NCI-H524 treated with DMSO at 0.1 percent for 48 hours (cell line): ENCODE measurements at regions not wholly inside any gene's neighbourhood (a gene's known extent, or its start where the extent isn't known, plus 50 kb on each side); places are given as distances from the start of the nearest gene placed in this dataset.

ENCODE experiments used
- DNase-seq: peaks from one replicate; lab custom pipeline; 2025; lab: John Stamatoyannopoulos, UW

GRCh38 chr12:91968076-91968776 lies 177.4 kb downstream of the BTG1 start:
- DNase-seq, result no peak

- DNase-seq, result no peak
Measured at GRCh38 chr12:91967590-91967989, 178.1 kb downstream of the BTG1 start.

- DNase-seq, result no peak
Measured at GRCh38 chr12:91965781-91966180, 179.9 kb downstream of the BTG1 start.

GRCh38 chr12:91964501-91964900 lies 181.1 kb downstream of the BTG1 start:
- no peak for DNase-seq

- DNase-seq, result no peak
Measured at GRCh38 chr12:91959220-91959619, 186.4 kb downstream of the BTG1 start.

- no peak for DNase-seq
Measured at GRCh38 chr12:91958816-91959215, 186.8 kb downstream of the BTG1 start.

- DNase-seq, result no peak
Measured at GRCh38 chr12:91954747-91955146, 190.9 kb downstream of the BTG1 start.

- no peak for DNase-seq
Measured at GRCh38 chr12:91954326-91954725, 191.3 kb downstream of the BTG1 start.

- no peak for DNase-seq
Measured at GRCh38 chr12:91952916-91953315, 192.7 kb downstream of the BTG1 start.

GRCh38 chr12:91951571-91951970 lies 194.1 kb downstream of the BTG1 start:
- no peak for DNase-seq

GRCh38 chr12:91948504-91948903 lies 197.1 kb downstream of the BTG1 start:
- no peak for DNase-seq

GRCh38 chr12:91947459-91947858 lies 198.2 kb downstream of the BTG1 start:
- no peak for DNase-seq

GRCh38 chr12:91944637-91945036 lies 201.0 kb downstream of the BTG1 start:
- no peak for DNase-seq

- no peak for DNase-seq
Measured at GRCh38 chr12:91940826-91941570, 204.6 kb downstream of the BTG1 start.

- no peak for DNase-seq
Measured at GRCh38 chr12:91940322-91940721, 205.3 kb downstream of the BTG1 start.

GRCh38 chr12:91937706-91938105 lies 207.9 kb downstream of the BTG1 start:
- no peak for DNase-seq

- DNase-seq, result no peak
Measured at GRCh38 chr12:91937009-91937408, 208.6 kb downstream of the BTG1 start.

GRCh38 chr12:91935296-91935695 lies 210.3 kb downstream of the BTG1 start:
- DNase-seq, result no peak

- DNase-seq, result no peak
Measured at GRCh38 chr12:91931111-91931510, 214.5 kb downstream of the BTG1 start.

GRCh38 chr12:91928501-91928900 lies 217.1 kb downstream of the BTG1 start:
- no peak for DNase-seq

- no peak for DNase-seq
Measured at GRCh38 chr12:91926848-91927247, 218.8 kb downstream of the BTG1 start.

- DNase-seq, result no peak
Measured at GRCh38 chr12:91924827-91925226, 220.8 kb downstream of the BTG1 start.

- no peak for DNase-seq
Measured at GRCh38 chr12:91923864-91924263, 221.8 kb downstream of the BTG1 start.

- no peak for DNase-seq
Measured at GRCh38 chr12:91922674-91923073, 223.0 kb downstream of the BTG1 start.
